K562 (cell line): ENCODE measurements at regions not wholly inside any gene's neighbourhood (a gene's known extent, or its start where the extent isn't known, plus 50 kb on each side); places are given as distances from the start of the nearest gene placed in this dataset.

ENCODE experiments used
- CTBP1 ChIP-seq: fragments of 450-650 bp; IDR thresholded peaks from 2 replicates; pipeline ENCODE4 v1.6.1; 2016; ENCODE audit warnings: borderline replicate concordance
- EZH2 ChIP-seq: IDR thresholded peaks from 2 replicates; pipeline ENCODE4 v1.6.1; 2012; ENCODE audit warnings: low read depth, mild to moderate bottlenecking, inconsistent platforms, low read length, borderline replicate concordance
- POU5F1 ChIP-seq: fragments of 150-350 bp; IDR thresholded peaks from 2 replicates; pipeline ENCODE4 v1.6.1; 2014; ENCODE audit warnings: borderline replicate concordance, low read length, low read depth, mild to moderate bottlenecking; ENCODE audit not compliant: partially characterized antibody
- TAF1 ChIP-seq: IDR thresholded peaks from 2 replicates; pipeline ENCODE4 v1.6.1; 2011; ENCODE audit warnings: mild to moderate bottlenecking, low read length, moderate library complexity; ENCODE audit not compliant: insufficient read depth, control insufficient read depth, severe bottlenecking; ENCODE audit errors: extremely low read depth
- TF ChIP-seq, protein P1 (sequence below), 3 experiments: IDR thresholded peaks in 2 of 3; conservative IDR thresholded peaks in 1 of 3; 2 replicates each; pipeline ENCODE4 v1.5.1; 2011 to 2012; ENCODE audit warnings: low read length in 3 of 3, mild to moderate bottlenecking in 3 of 3, control low read depth in 2 of 3, improper control_type of control experiment in 1 of 3, inconsistent platforms in 1 of 3, low read depth in 1 of 3, mixed read lengths in 1 of 3, moderate library complexity in 1 of 3; ENCODE audit not compliant: insufficient read depth in 2 of 3
- TF ChIP-seq, protein P2 (sequence below): fragments of 250-450 bp; sonication (Bioruptor Pico); IDR thresholded peaks from 2 replicates; pipeline ENCODE4 v1.4.0; 2020
- TF ChIP-seq, protein P3 (sequence below), 2 experiments: fragments of 450-650 bp; formaldehyde crosslinking in 1 of 2; IDR thresholded peaks; 2 replicates each; pipeline versions ENCODE4 v1.4.0 to v1.6.1; 2014 to 2020; ENCODE audit warnings: mild to moderate bottlenecking in 2 of 2, borderline replicate concordance in 1 of 2, low read depth in 1 of 2

DNA sequence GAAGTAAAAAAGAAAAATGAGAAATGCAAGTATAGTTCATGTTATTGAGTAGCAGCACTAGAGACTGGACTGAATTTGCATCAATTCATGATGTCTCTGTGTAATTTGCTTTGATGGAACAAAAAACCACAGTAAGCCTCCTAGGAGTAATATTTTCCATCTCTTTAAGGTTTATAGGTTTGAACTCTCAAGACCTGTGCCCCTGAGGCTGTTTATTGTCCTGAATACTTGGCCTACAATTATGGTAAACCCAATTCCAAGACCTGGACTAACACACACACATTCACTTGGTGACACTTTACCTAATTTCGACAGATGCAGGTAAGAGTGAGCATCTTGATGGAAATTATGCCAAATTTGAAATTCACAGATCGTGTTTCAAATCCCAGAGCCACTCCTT is 71.8 kb upstream of the ZNF521 start:
- TF ChIP-seq POU5F1 (no peak), CTBP1 (no peak), EZH2 (no peak), TAF1 (no peak)
- TF ChIP-seq, protein P1, sequence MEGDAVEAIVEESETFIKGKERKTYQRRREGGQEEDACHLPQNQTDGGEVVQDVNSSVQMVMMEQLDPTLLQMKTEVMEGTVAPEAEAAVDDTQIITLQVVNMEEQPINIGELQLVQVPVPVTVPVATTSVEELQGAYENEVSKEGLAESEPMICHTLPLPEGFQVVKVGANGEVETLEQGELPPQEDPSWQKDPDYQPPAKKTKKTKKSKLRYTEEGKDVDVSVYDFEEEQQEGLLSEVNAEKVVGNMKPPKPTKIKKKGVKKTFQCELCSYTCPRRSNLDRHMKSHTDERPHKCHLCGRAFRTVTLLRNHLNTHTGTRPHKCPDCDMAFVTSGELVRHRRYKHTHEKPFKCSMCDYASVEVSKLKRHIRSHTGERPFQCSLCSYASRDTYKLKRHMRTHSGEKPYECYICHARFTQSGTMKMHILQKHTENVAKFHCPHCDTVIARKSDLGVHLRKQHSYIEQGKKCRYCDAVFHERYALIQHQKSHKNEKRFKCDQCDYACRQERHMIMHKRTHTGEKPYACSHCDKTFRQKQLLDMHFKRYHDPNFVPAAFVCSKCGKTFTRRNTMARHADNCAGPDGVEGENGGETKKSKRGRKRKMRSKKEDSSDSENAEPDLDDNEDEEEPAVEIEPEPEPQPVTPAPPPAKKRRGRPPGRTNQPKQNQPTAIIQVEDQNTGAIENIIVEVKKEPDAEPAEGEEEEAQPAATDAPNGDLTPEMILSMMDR (IDR thresholded peaks at IDR 0.05 in 2 of 3, conservative IDR thresholded peaks at IDR 0.05 in 1 of 3; ENCODE audit: insufficient read depth in 2 of 3, low read depth in 1 of 3, low read length in 3 of 3) = no peak
- TF ChIP-seq, protein P2, sequence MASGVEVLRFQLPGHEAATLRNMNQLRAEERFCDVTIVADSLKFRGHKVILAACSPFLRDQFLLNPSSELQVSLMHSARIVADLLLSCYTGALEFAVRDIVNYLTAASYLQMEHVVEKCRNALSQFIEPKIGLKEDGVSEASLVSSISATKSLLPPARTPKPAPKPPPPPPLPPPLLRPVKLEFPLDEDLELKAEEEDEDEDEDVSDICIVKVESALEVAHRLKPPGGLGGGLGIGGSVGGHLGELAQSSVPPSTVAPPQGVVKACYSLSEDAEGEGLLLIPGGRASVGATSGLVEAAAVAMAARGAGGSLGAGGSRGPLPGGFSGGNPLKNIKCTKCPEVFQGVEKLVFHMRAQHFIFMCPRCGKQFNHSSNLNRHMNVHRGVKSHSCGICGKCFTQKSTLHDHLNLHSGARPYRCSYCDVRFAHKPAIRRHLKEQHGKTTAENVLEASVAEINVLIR (CRISPR knock-in tag) = no peak
- TF ChIP-seq, protein P3, sequence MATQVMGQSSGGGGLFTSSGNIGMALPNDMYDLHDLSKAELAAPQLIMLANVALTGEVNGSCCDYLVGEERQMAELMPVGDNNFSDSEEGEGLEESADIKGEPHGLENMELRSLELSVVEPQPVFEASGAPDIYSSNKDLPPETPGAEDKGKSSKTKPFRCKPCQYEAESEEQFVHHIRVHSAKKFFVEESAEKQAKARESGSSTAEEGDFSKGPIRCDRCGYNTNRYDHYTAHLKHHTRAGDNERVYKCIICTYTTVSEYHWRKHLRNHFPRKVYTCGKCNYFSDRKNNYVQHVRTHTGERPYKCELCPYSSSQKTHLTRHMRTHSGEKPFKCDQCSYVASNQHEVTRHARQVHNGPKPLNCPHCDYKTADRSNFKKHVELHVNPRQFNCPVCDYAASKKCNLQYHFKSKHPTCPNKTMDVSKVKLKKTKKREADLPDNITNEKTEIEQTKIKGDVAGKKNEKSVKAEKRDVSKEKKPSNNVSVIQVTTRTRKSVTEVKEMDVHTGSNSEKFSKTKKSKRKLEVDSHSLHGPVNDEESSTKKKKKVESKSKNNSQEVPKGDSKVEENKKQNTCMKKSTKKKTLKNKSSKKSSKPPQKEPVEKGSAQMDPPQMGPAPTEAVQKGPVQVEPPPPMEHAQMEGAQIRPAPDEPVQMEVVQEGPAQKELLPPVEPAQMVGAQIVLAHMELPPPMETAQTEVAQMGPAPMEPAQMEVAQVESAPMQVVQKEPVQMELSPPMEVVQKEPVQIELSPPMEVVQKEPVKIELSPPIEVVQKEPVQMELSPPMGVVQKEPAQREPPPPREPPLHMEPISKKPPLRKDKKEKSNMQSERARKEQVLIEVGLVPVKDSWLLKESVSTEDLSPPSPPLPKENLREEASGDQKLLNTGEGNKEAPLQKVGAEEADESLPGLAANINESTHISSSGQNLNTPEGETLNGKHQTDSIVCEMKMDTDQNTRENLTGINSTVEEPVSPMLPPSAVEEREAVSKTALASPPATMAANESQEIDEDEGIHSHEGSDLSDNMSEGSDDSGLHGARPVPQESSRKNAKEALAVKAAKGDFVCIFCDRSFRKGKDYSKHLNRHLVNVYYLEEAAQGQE (IDR thresholded peaks at IDR 0.05; ENCODE audit: borderline replicate concordance) = no peak
- TF ChIP-seq, protein P3 (CRISPR knock-in tag; IDR thresholded peaks at IDR 0.05; ENCODE audit: low read depth) = no peak
